ENCODE measurements at regions not wholly inside any gene's neighbourhood (a gene's known extent, or its start where the extent isn't known, plus 50 kb on each side); places are given as distances from the start of the nearest gene placed in this dataset.

DNA sequence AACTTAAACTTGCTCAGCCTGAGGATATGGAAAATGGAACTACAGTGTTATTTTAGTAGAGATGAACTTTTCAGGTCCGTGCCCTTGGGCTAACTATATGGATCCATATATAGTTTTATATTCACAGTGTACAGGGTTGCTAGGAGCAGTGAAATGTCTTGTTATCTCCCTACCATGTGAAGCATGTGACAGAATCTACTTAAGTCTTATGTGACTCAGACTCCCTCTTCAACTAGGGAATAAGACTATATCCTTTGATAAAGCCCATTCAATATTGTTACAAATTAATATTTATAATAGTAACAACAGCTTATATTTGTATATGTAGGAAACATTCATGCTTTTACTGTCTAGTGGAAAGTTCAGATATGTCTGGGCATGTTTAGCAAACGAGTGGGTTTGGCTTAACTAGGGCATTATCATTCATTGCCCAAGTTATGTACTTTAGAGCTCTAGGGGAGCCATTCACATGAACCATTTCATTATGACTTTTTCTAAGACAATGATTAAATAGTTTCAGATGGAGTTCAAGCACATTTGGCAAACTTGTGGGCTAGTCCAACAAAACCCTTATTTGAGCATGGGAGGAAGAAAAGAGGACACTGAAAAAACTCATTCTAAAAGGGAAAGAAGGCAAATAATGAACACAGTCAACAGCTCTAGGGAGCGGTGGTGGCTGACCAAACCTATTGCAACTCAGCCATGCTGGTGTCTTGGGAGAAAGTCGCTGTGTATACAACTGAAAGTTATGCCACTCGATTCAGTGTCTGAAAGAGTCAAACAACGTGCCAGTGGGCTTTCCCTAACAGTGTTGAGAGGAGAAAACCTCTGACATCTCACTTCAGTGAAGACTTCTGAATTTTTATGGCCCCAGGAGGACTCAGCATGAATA is 305.9 kb upstream of the G2E3 start:
- TF ChIP-seq CTCF (IDR thresholded peaks at IDR 0.05; ENCODE audit: low read length) (no peak), EZH2phosphoT487 (IDR thresholded peaks at IDR 0.05; ENCODE audit: low read length) (no peak)
